B cell (primary cell): ENCODE measurements at regions not wholly inside any gene's neighbourhood (a gene's known extent, or its start where the extent isn't known, plus 50 kb on each side); places are given as distances from the start of the nearest gene placed in this dataset.

Source experiments
- CTCF ChIP-seq: fragments of 200-600 bp; IDR thresholded peaks from one replicate; pipeline ENCODE4 v1.8.0; 2022; ENCODE audit warnings: antibody characterized with exemption, mild to moderate bottlenecking
- EZH2 ChIP-seq: IDR thresholded peaks from 2 replicates; pipeline ENCODE4 v1.6.1; 2012; ENCODE audit warnings: borderline replicate concordance, low read depth, mild to moderate bottlenecking, moderate library complexity, low read length; ENCODE audit not compliant: insufficient read depth, poor library complexity, severe bottlenecking

- TF ChIP-seq CTCF (no peak), EZH2 (no peak)
These were observed 134.1 kb downstream of the ELOVL4 start for GRCh38 chr6:79813143-79813850.
